ENCODE measurements at regions not wholly inside any gene's neighbourhood (a gene's known extent, or its start where the extent isn't known, plus 50 kb on each side); places are given as distances from the start of the nearest gene placed in this dataset.
A peak's percentile ranks its signal among the peaks of the same experiment; 100 is the strongest.

DNA sequence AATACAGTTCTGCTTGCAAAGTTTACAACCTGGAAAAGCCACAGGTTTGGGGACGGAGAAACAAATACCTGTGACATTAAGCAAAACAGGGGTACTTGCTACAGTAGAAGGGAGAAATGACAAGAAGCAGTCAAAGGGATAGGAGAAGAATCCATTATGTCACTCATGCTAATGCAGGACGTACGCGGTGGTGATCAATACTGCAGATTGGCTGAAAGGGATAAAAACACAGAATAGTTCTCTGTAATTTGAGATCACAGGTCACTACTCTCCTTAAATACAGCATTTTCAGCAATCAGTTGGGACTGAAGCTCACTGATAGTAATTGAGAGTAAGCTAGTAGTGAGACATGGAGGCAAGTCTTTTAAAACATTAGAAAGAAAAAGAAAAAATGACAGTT lies 130.3 kb upstream of the MTAP start:
- no peak for DNase-seq

DNA sequence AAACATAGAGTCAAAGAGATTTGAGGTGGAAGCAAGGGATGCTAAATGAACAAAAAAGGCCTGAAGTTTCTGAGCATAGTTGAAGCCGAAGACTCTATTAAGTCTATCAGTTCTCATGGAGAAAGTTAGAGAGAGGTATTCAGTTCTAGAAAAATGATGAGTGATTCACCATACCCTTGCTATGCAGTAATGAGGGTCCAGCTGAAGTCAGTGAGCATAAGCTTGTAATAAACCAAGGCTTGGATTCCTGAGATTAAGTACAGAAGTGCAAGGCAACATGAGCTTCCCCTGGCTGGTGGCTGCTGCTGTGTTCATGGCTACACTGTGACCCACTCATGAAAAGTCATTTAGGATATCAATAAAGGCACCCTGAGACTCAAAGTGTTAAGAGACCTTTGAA lies 129.7 kb upstream of the MTAP start:
- DNase-seq: peak; percentile 79

DNA sequence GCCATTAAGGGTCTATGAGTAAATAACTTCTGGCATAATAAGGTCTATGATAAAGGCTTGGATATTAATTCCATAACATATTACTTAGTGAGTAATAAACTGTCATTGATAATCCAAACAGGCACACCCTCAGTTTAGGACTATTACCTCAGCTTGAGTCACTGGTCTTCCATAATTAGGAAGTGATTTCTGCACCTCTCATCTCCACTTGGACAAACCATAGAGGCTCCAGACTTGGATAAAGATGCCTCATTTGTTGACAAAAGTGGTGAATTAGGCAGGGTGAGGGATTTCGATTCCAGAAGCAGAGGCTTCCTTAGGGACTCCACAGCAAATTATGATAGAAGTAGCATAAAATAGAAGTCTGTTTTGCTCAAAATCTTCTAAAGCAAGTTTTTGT lies 127.5 kb upstream of the MTAP start:
- peak; percentile 48 for DNase-seq

DNA sequence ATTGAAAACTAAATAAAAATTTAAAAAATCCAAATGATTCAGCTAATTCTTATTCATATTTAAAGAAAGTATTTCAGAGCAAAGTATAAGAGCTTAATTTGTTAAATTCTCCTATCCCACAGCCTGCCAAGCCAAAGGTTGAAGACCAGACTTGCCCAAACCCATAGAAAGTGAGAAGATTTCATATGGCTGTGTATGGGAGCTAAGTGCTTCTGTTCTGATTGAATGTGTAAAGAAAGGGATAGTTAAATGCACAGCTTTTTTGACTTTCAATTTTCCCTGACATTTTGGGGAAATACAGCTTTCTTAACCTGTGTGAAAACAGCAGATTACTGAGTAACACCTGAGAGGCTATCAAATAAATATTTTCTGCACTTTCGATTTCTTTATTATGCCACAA lies 125.0 kb upstream of the MTAP start:
- no peak for DNase-seq

DNA sequence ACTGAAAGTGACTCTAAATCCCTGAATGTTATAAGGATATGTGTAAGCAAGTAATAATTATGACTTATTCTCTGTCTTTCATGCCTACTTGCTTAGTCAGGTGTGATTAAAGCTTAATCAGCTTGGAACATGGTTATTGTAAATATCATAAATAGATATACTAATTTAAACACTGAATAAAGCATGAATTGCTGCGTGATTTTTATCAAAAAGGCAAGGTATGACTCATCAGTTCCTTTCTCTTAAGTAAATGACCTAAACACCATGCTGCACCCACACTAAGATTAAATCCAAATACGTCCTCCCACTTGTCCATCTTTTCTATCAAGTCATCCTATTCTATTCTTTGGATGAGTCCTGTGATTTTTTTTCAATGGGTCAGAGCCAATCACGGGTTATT lies 124.6 kb upstream of the MTAP start:
- DNase-seq: peak; percentile 80

DNA sequence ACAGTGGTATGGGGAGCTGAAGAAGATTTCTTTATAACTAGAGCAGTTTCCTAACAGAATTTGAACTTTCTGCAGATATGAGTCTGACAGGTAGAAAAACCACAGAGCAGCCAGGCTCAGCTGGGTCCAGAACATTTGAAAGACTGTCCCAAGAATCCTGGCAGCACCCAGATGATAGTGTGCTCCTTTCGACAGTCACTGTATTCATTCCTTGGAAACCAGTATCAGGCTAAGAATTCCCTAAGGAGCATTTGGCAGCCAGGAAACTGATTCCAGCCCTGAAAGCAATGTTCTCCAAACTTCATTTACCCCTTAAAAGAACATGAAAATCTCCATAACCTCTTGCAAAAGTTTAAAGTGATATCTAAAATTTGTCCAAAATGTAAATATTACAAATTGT lies 123.0 kb upstream of the MTAP start:
- peak; percentile 38 for DNase-seq

DNA sequence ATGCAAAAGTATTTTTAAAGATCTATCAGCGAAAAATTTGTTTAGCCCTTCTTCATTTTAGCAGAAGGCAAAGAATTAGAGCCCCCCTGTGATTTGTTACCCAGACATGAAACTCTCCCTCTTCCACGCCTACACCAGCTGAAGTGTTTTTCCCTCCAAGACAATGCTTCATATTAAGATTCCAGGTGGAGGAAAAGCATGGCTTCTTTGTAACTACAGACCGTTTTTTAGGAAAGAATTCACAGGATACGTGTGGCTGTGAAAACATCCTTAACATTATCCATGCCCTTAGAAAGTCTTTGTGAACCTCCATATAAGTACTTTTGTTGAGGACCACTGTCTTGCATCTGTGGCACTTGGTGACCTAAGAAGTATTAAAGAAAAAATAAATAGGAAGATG lies 121.8 kb upstream of the MTAP start:
- no peak for DNase-seq

DNA sequence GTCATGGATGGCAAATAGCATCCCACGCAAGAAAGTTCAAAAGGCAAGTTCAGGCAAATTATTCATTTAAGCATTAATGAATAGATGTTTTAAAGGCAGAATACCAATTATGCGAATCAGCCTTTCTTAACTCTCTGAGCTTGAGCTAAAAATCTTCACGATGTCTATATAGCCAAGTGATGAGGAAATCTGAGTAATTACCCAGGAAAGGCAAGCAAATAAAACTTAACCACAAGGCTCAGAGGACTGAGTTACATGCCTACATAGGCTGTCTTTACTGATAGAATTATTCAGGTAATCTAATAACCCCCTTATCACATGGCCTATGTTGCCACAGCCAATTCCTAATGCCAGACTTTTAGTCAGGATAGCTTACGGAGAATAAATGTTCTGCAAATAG lies 120.8 kb upstream of the MTAP start:
- peak; percentile 93 for DNase-seq

DNA sequence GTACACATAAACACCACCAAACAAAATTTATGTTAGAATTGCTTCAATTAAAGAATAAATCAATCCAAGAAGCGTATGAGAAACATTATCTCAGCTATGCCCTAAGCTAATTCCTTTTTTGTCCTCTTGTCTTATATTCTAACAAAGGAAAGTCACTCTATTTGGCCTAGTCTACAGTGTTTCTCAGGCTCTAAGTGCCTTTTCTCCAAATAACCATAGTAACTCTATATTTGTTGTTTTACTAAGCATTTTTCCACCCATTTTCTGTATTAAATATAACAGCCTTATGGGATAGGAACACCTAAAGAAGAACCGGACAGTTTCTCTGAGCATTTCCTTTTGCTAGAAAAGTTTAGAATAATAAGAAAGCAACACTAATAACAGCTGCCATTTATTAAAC lies 120.1 kb upstream of the MTAP start:
- no peak for DNase-seq

DNA sequence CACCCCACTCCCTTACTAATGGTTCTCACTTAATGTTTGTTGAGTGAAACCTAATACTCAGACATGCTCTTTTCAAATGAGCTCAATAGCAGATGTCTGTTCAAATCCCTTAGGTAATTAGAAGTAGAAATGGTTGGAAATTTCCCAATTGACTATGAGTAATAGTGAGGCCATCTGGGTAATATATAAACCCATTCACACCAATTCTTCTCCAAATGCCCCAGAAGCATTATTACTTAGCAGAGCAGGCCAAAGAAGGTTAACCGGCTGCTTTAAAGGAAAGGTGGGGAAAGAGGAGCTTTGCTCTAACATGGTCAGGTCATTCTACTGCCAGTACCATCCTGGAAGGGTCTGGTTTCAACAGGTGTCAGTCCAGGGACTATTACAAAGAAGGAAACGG lies 119.5 kb upstream of the MTAP start:
- peak; percentile 86 for DNase-seq

DNA sequence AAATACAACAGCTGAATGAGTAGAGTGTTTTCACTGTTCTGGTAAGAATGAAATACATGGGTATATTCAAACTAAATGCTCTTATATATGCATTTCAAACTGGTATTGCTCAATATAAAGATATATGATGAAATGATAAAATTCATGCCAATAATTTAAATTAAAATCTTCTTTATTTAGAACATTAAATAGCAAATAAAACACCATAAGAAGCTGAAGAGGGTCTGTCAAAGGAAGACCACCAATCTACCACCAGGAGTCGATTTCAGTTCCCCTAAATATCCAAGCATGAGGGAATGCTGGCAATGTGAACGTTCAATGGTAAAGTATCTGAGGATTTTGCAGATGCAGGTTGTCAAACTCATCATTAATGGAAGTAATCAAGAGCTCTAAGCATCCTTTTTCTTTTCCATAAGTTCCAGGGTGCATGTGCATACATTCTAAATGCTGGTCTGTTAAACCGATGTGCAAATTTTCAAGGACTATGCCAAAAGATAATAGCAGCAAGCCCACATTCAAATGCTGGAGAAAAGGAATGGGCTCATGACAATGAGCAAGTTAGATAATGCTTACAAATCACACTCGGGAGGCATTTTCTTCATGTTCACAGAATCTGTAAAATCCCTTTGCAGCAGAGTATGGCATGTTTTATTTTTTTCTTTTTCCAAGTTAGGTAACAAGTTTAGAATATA lies 118.8 kb upstream of the MTAP start:
- no peak for DNase-seq

DNA sequence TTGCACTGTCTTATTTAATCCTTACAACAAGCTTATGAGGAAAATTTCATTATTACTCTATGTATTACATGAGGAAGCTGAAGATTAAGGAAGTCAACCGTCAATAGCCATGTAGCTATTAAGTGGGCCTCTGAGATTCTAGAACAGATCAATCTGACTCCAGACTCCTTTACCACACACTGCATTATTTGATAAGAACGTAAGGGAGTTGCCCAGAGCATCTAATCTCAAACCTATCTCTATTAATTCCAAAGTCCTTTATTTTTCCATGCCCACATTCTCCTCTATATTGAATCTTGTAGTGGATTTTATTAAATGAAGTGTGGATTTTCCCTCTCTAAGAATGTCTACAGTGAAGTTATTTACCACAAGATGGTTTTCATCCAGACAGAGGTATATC lies 118.2 kb upstream of the MTAP start:
- DNase-seq: no peak

DNA sequence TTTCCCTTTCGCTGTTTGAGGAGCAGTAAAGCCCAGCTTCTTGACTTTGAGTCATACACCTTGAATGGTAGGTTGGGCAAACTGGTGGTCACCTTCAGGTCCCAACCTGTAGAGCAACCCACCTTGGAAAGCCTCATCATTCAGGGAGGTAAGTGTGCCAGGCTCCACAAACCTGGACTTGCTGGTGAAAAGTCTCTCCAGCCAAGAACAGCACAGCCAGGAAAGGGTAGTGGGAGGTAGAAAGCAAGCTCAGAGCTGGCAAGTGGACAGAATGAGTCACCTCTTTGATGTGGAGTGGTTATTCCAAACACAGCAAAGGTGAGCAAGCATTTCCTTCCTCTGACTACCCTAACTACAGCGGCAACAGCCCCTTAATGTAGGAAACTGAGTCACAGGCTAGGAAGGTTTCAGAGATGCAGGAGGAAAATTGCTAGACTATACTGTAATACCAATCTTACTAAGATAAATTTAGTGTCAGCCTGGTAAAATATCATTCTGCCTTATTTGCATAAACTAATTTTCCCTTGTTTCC lies 117.5 kb upstream of the MTAP start:
- DNase-seq: peak; percentile 82

DNA sequence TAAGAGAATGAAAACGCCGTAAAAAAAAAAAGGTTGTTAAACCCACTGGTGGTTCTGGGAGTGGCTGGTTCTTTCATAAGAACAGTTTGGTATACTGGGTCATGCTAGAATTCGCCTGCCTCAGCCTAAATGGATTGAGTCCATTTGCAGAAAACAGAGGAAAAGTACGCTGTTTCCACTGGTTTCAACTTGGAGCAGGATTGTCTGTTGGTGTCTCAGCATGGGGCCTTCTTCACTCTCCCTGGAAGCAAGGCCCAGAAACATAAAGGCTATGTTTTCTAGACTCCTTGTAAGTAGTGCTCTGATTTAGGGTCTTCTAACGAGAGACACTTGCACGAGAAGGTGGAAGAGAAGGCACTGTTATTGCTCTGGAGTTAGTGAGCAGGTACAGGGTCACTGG lies 116.9 kb upstream of the MTAP start:
- no peak for DNase-seq

DNA sequence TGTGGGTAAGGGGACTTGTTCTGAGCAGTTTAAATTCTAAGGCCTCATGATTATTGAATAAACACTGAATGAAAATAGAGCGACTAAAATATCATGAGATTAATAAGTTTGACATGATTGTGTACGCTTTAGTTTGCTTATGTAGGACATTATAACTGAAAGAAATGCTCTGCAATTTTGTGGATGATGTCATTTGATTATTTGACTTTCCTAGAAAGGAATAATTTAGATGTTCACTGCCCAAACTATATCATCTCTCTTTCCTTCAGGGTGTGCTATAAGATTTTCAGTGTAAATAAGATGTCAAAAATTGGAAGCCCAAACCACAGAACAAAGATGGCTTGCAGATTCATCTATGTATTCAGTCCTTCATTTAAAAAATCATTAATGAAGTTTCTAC lies 115.7 kb upstream of the MTAP start:
- DNase-seq: no peak

DNA sequence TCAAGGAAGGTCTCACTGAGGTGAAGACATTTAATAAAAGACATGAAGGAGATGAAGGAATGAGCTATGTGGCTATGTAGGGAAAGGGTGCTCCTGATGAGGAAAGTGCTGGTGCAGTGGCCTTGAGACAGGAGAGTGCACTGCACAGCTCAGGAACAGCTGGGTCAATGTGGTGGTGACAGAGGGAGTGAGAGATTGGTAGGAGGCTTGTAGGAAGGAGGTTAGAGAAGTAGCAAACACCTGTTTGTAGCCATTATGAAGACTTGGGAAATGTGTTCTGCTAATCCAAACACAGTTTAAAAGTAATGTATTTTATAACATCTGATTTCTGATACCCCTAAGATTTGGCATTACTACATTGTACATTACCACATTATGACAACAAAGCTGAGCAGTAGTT lies 115.1 kb upstream of the MTAP start:
- DNase-seq: no peak

DNA sequence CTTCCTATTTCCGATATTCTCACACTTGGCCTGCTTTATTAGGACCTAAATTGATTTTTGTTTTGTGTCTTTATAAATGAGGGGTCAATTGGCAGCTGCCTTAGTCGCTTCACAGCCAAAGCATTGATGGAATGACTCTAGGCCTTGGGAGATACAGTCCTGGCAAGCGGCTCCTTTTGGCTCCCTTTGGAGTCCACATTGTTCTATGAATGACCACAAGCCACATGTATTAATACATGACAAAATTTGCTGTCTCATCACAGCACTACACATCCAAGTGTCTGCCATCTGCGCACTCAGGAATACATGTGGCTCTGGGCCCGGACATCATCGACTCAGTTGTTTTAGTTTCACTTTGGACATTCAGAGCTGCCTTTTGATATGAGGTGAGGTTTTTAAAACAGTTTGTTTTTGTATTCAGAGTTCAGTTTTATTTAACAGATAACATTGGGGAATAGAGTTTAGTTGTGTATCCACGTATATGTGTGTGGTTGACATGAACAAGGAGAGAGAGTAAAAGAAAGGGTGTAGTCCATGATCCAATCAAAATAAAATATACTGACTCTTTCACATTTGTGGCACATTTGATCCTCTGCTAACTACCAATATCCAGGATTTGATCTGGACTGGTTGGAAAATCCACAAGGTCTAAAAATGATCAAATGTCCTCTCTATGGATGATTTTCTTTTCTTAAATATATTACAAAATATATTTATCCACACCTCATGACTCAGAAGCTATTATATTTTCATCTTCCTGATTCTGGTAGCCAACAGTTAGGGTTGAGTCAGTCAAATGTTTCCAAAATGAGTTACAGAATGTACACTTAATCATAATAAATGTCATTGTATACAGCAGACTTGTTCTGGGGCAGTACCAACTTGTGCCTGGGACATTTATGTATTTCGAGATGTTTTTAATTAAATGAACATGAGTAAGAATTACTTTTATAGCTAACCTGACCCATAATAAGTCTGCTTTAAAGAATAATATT lies 114.0 kb upstream of the MTAP start:
- DNase-seq: peak; percentile 91

DNA sequence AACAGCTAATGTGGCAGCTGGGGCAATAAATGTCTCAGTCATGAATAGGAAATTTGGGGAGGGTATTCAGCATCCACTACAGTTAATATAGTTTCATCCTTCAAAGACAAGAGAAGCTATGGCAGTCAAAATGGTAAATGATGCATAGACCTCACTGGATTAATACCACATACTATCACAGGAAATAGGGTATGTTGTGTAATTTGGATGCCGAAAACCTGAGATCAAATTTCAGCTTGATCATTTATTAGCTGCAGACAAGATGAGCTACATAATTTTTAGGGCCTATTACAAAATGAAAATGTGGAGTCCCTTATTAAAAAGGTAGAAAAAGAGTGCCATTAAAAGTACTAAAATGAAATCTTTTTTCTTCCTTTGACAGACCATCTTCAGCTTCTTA lies 112.6 kb upstream of the MTAP start:
- DNase-seq: peak; percentile 61

DNA sequence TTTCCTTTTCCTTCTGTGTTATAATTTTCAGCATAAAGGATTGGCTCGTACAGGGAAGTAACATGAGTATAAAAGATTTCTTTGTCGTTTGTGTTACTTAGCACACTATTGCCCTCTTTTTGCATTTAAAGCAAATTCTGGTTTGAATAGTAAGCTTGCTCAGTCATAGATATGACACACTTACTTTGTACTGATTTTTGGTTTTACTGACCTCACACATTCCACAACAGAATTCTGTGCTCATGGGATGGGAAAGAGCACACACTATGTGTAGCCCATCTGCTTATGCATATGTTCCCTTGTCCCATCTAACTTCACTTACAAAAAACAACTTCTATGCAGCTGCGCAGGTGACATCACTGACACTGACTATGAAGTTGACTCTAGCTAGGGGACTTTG lies 111.9 kb upstream of the MTAP start:
- peak; percentile 69 for DNase-seq

DNA sequence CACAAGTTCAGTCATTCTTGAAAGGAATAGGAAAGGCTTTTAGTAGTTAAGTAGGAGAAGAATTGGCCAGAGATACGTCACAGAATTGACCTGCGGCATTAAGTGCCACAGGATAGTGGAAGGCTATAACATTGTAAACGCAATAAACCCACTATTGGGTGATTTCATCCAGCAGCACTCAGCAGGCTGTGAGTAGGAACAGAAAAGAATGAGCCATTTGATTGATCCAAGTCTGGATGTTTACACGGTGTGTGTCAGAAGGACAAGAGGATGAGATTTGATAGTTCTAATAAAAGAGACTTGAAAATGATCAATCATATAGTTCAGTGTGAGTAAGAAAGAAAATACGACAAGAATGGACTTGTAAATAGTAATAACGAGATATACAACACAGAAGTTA lies 110.0 kb upstream of the MTAP start:
- DNase-seq: no peak

DNA sequence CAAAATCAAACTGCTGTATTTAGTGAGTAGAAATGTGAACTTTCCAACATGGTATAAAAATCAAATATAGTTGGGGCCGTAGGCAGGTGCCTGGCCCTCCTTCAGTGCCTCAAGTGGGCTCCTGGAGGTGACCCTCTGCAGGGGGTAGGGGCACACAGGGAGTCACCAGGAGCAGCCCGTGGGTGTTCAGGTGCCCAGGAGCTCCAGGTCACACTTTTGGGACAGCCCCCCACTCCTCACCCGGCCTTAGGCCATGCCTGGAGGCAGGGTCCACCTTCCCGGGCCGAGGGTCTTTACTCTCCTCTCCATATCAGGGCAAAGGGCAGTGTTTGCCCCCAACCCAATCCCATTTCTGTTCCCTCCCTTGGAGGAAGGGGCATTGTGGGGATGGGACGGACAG lies 108.0 kb upstream of the MTAP start:
- no peak for DNase-seq

DNA sequence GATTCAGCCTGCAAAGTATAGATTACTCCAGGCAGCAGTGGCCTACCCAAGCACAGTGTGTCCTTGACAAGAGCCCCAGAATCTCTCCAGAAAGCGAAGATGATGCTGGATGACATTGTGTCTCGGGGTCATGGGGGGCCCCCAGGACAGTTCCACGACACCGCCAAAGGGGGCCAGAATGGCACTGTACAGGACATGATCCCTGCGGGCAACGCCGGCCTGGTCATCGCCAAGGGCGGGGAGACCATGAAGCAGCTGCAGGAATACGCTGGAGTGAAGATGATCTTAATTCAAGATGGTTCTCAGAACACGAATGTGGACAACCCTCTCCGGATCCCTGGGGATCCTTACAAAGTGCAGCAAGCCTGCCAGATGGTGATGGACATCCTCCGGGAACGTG lies 107.0 kb upstream of the MTAP start:
- DNase-seq: no peak

DNA sequence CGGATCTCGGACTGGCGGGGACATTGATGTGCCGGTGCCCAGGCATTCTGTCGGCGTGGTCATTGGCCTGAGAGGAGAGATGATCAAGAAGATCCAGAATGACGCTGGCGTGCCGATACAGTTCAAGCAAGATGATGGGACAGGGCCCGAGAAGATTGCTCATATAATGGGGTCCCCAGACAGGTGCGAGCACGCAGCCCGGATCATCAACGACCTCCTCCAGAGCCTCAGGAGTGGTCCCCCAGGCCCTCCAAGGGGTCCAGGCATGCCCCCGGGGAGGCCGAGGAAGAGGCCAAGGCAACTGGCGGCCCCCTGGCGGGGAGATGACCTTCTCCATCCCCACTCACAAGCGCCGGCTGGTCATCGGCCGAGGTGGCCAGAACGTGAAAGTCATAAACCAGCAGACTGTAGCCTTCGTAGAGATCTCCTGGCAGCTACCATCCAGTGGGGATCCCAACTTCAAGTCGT lies 106.5 kb upstream of the MTAP start:
- no peak for DNase-seq

DNA sequence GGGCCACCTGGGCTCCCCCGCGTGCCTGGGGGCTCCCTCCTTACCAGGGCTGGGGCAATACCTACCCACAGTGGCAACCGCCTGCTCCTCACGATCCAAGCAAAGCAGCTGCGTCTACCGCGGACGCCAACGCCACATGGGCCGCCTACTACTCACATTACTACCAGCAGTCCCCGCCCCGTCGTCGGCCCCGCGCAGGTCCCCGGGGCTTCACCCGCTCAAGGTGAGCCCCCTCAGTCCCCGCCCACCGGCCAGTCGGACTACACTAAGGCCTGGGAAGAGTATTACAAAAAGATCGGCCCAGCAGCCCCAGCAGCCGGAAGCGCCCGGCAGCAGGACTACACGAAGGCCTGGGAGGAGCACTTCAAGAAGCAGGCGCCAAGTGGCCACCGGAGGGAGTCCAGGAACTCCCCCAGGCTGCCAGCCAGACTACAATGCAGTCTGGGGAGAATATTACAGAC lies 106.0 kb upstream of the MTAP start:
- no peak for DNase-seq
